T-cell (primary cell): ENCODE measurements at regions not wholly inside any gene's neighbourhood (a gene's known extent, or its start where the extent isn't known, plus 50 kb on each side); places are given as distances from the start of the nearest gene placed in this dataset.
"Not testable (repeated sequence)": the region's sequence is repeated elsewhere in the genome, so short reads cannot be mapped to it uniquely, and the experiment has no call there.

ENCODE experiments used
- ATAC-seq, 4 experiments: fragments of 200-7000 bp in 3 of 4; fragments of 150-1000 bp in 1 of 4; cut with Tn5 transposase; replicated peaks in 1 of 4; 1 replicate in 3 of 4; 2 replicates in 1 of 4; pipeline ENCODE4 v1.10.0; 2021; ENCODE audit warnings: moderate library complexity in 3 of 4, mild to moderate bottlenecking in 2 of 4, moderate number of reproducible peaks in 1 of 4
- CTCF ChIA-PET, 2 donors: fragments of 300-600 bp; sonication (Branson Sonifier 250); formaldehyde crosslinking; loops; one replicate each; lab custom pipeline; 2022; ENCODE audit warnings: antibody characterized with exemption in 2 of 2; lab: Charles Lee
- POLR2A ChIA-PET, 2 donors: fragments of 300-600 bp; sonication (Branson Sonifier 250); formaldehyde crosslinking; loops; one replicate each; lab custom pipeline; 2022; ENCODE audit warnings: antibody characterized with exemption in 2 of 2; lab: Charles Lee
- DNase-seq, 35 experiments: peaks; one replicate each; pipeline versions ENCODE4 v3.0.0 to v3.0.0-alpha.2; 2013 to 2023
- H3K27ac ChIP-seq: one replicate; pipeline ENCODE4 v1.5.1; 2013; ENCODE audit warnings: low read length
- H3K27me3 ChIP-seq, 2 experiments: replicated peaks in 1 of 2; 1 replicate in 1 of 2; 2 replicates in 1 of 2; pipeline versions ENCODE4 v1.6.1 to v1.7.0; 2013; ENCODE audit warnings: low read length in 1 of 2, mixed read lengths in 1 of 2; ENCODE audit not compliant: control insufficient read depth in 2 of 2, insufficient read depth in 2 of 2; ENCODE audit errors: extremely low read depth in 1 of 2
- H3K36me3 ChIP-seq, 2 donors: 1 replicate in 1 of 2; 2 replicates in 1 of 2; pipeline versions ENCODE4 v1.6.1 to v1.7.0; 2013; ENCODE audit warnings: low read length in 1 of 2; ENCODE audit not compliant: control insufficient read depth in 2 of 2, insufficient read depth in 1 of 2; ENCODE audit errors: extremely low read depth in 1 of 2
- H3K4me1 ChIP-seq, 2 experiments: 1 replicate in 1 of 2; 2 replicates in 1 of 2; pipeline versions ENCODE4 v1.6.1 to v1.7.0; 2013; ENCODE audit warnings: low read length in 2 of 2, mixed read lengths in 1 of 2; ENCODE audit not compliant: insufficient read depth in 2 of 2, control insufficient read depth in 1 of 2; ENCODE audit errors: extremely low read depth in 1 of 2
- H3K4me3 ChIP-seq, 2 donors: 1 replicate in 1 of 2; 2 replicates in 1 of 2; pipeline versions ENCODE4 v1.5.1 to v1.7.0; 2013; ENCODE audit warnings: mild to moderate bottlenecking in 2 of 2, low read length in 1 of 2, moderate library complexity in 1 of 2; ENCODE audit not compliant: control insufficient read depth in 1 of 2; ENCODE audit errors: extremely low read depth in 1 of 2
- H3K9me3 ChIP-seq: 2 replicates; pipeline ENCODE4 v1.7.0; 2013
- H3K27ac Mint-ChIP-seq, 2 donors: one replicate each; pipeline ENCODE4 v1.8.0; 2020 to 2021; ENCODE audit warnings: mild to moderate bottlenecking in 2 of 2, mixed read lengths in 2 of 2
- H3K27me3 Mint-ChIP-seq, 2 donors: one replicate each; pipeline ENCODE4 v1.8.0; 2021 to 2022; ENCODE audit warnings: mixed read lengths in 2 of 2
- H3K36me3 Mint-ChIP-seq: one replicate; pipeline ENCODE4 v1.8.0; 2021; ENCODE audit warnings: mixed read lengths
- H3K4me1 Mint-ChIP-seq, 3 donors: one replicate each; pipeline ENCODE4 v1.8.0; 2020 to 2022; ENCODE audit warnings: mixed read lengths in 3 of 3, mild to moderate bottlenecking in 1 of 3
- H3K4me3 Mint-ChIP-seq, 3 donors: one replicate each; pipeline ENCODE4 v1.8.0; 2020 to 2022; ENCODE audit warnings: mild to moderate bottlenecking in 3 of 3, mixed read lengths in 3 of 3, moderate library complexity in 3 of 3
- H3K9me3 Mint-ChIP-seq, 3 donors: one replicate each; pipeline ENCODE4 v1.8.0; 2020 to 2022; ENCODE audit warnings: mixed read lengths in 3 of 3
- WGBS: methylation state at CpG from one replicate; pipeline ENCODE4 v1.1.5; 2013; ENCODE audit warnings: missing lambda C conversion rate; ENCODE audit not compliant: insufficient coverage; 5-methylcytosine and 5-hydroxymethylcytosine counted together

DNA sequence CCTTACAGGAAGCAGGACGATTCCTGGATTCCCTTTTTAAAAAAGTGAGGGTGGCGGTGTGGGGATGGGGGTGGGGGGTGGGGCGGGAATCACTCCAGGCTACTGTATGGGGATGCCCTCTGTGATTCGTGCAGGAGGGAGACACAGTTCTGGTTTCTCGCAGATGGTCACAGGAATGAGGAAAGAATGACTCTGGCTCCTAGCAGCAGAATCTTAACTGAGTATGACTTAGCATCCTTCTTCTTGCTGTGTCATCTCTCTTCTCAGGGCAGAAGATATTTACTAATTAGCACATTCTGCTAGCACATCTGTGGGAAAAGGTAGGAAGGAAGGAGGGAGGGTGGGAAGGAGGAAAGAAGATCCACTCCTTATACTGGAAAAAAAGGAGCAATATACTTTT is 78.8 kb upstream of the GPR39 start:
- no CpG with 5 or more reads among the region's 5 CpGs for WGBS
- H3K9me3 ChIP-seq, H3K27me3 Mint-ChIP-seq, H3K36me3 ChIP-seq, DNase-seq, CTCF ChIA-PET, ATAC-seq, H3K4me3 ChIP-seq, H3K27ac ChIP-seq, H3K9me3 Mint-ChIP-seq, H3K4me1 ChIP-seq, H3K27me3 ChIP-seq, H3K4me3 Mint-ChIP-seq, H3K36me3 Mint-ChIP-seq, POLR2A ChIA-PET, H3K4me1 Mint-ChIP-seq, H3K27ac Mint-ChIP-seq: not testable (repeated sequence)

- H3K27ac Mint-ChIP-seq, H3K4me3 Mint-ChIP-seq, H3K36me3 Mint-ChIP-seq, H3K4me1 Mint-ChIP-seq, POLR2A ChIA-PET, H3K9me3 ChIP-seq, ATAC-seq, CTCF ChIA-PET, H3K9me3 Mint-ChIP-seq, H3K27ac ChIP-seq, H3K27me3 ChIP-seq, H3K36me3 ChIP-seq, H3K4me3 ChIP-seq, DNase-seq, H3K4me1 ChIP-seq: not testable (repeated sequence)
- H3K27me3 Mint-ChIP-seq = peaks cover 12 to 14% of the 10 kb centered on the region in 2 donors
- 6% methylated on average over 10 of the region's 34 CpGs for WGBS
Measured at GRCh38 chr2:132347041-132347780, 69.4 kb upstream of the GPR39 start.

GRCh38 chr2:132349092-132349687 is 67.4 kb upstream of the GPR39 start:
- CTCF ChIA-PET, ATAC-seq, DNase-seq, H3K36me3 ChIP-seq, H3K4me1 ChIP-seq, H3K36me3 Mint-ChIP-seq, POLR2A ChIA-PET, H3K9me3 ChIP-seq, H3K27ac Mint-ChIP-seq, H3K9me3 Mint-ChIP-seq, H3K27ac ChIP-seq, H3K4me3 Mint-ChIP-seq, H3K4me3 ChIP-seq, H3K4me1 Mint-ChIP-seq: not testable (repeated sequence)
- H3K27me3 Mint-ChIP-seq = peaks cover 17 to 18% of the 10 kb centered on the region in 2 donors
- peaks cover 0 to 12% of the 10 kb centered on the region in 2 experiments for H3K27me3 ChIP-seq
- 38% methylated on average over 3 of the region's 8 CpGs for WGBS

DNA sequence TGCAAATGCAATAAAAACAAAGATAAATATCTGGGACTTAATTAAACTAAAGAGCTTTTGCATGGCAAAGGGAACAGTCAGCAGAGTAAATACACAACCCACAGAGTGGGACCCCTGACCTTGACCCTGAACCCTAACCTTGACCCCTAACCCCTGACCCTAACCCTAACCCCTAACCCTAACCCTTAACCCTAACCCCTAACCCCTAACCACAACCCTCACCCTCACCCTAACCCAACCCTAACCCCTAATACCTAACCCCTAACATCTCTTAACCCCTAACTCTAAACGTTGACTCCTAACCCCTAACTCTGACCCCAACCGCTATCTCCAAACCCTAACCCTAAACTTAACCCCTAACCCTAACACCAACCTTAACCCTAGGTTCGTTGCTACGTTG is 64.9 kb upstream of the GPR39 start:
- H3K9me3 ChIP-seq, ATAC-seq, H3K27ac ChIP-seq, H3K9me3 Mint-ChIP-seq, DNase-seq, H3K27ac Mint-ChIP-seq, H3K4me3 Mint-ChIP-seq, H3K36me3 ChIP-seq, H3K4me3 ChIP-seq, H3K36me3 Mint-ChIP-seq, H3K4me1 ChIP-seq, POLR2A ChIA-PET, CTCF ChIA-PET, H3K4me1 Mint-ChIP-seq: not testable (repeated sequence)
- H3K27me3 Mint-ChIP-seq = peaks cover 16 to 24% of the 10 kb centered on the region in 2 donors
- H3K27me3 ChIP-seq = peaks cover 0 to 12% of the 10 kb centered on the region in 2 experiments
- 0% methylated on average over 1 of the region's 4 CpGs for WGBS

DNA sequence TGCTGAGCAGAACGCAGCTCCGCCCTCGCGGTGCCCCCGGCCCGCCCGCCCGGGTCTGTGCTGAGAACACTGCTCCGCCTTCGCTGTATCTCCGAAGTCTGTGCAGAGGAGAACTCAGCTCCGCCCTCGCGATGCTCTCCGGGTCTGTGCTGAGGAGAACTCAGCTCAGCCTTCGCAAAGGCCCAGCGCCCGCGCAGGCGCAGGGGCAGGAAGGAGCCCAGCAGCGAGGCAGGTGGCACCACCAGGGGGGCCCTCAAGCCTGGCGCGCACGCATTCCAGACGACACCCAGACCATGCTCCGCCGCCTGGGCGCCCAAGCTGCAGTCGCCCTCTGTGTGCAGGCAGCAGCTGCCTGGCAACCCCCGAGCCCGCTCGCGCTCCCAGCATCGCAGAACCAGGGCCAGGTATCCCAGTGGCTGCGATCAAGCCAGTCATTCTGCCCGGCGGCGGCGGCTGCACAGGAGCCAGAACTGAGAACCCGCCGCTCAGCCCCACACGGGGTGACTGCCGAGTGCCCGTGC is 64.1 kb upstream of the GPR39 start:
- H3K4me3 ChIP-seq = peak overlapping the region in 1 of 2 donors; percentile 23
- CTCF ChIA-PET, H3K9me3 ChIP-seq, ATAC-seq, H3K27ac Mint-ChIP-seq, DNase-seq, POLR2A ChIA-PET, H3K4me1 Mint-ChIP-seq, H3K36me3 ChIP-seq, H3K4me3 Mint-ChIP-seq, H3K9me3 Mint-ChIP-seq, H3K4me1 ChIP-seq, H3K27me3 ChIP-seq, H3K36me3 Mint-ChIP-seq, H3K27ac ChIP-seq: not testable (repeated sequence)
- WGBS = 9% methylated on average over 34 of the region's 44 CpGs
- H3K27me3 Mint-ChIP-seq = peaks cover 13 to 21% of the 10 kb centered on the region in 2 donors

DNA sequence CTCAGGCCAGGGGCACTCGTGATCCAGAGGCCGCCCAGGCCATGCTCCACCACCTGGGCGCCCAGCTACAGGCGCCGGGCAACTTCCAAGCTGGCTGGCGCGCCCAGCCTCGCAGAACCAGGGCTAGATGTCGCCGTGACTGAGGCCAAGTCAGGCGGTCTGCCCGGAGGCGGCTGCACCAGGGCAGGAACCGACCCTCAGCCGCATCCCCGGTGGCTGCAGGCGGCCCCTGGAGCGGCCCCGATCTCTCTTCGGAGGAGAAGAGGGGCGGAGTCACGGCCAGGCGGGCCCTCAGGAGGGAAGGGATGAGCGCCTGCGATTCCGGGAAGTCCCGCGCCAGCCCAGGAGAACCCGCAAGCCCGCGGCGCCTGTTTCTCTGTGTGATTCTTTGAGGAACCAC is 63.2 kb upstream of the GPR39 start:
- ATAC-seq, H3K9me3 Mint-ChIP-seq, H3K27me3 ChIP-seq, H3K9me3 ChIP-seq, POLR2A ChIA-PET, H3K27ac ChIP-seq, CTCF ChIA-PET, H3K4me1 ChIP-seq, H3K4me3 Mint-ChIP-seq, H3K36me3 Mint-ChIP-seq, H3K4me1 Mint-ChIP-seq, H3K27ac Mint-ChIP-seq, H3K4me3 ChIP-seq, H3K36me3 ChIP-seq: not testable (repeated sequence)
- H3K27me3 Mint-ChIP-seq = peaks cover 13 to 21% of the 10 kb centered on the region in 2 donors
- WGBS = 7% methylated on average over 16 of the region's 32 CpGs
- DNase-seq = peak in 1 of 35 experiments; percentile 9
